Motor neuron (in vitro differentiated cells): ENCODE measurements at regions not wholly inside any gene's neighbourhood (a gene's known extent, or its start where the extent isn't known, plus 50 kb on each side); places are given as distances from the start of the nearest gene placed in this dataset.
A peak's percentile ranks its signal among the peaks of the same experiment; 100 is the strongest.

ENCODE experiments used
- ATAC-seq, 8 experiments: fragments of 200-7000 bp; cut with Tn5 transposase; replicated peaks in 6 of 8; 2 replicates each; pipeline ENCODE4 v1.8.0; 2021; ENCODE audit warnings: mild to moderate bottlenecking in 8 of 8, moderate library complexity in 8 of 8
- H3K27ac ChIP-seq, 2 donors: fragments of 250-450 bp; sonication (Bioruptor Pico); 2 replicates each; pipeline ENCODE4 v1.9.0; 2021; ENCODE audit warnings: antibody characterized with exemption in 2 of 2, mild to moderate bottlenecking in 2 of 2, moderate library complexity in 1 of 2
- H3K4me1 ChIP-seq, 2 donors: fragments of 250-450 bp; sonication (Bioruptor Pico); replicated peaks in 1 of 2; 2 replicates each; pipeline ENCODE4 v1.6.1; 2021; ENCODE audit warnings: antibody characterized with exemption in 2 of 2, mild to moderate bottlenecking in 2 of 2, moderate library complexity in 1 of 2
- H3K4me3 ChIP-seq, 5 donors: fragments of 250-450 bp; sonication (Bioruptor Pico); 2 replicates each; pipeline ENCODE4 v1.9.0; 2021; ENCODE audit warnings: antibody characterized with exemption in 5 of 5, mild to moderate bottlenecking in 5 of 5, moderate library complexity in 4 of 5
- WGBS, 10 experiments: fragments of 450-650 bp; shearing (Covaris generic); methylation state at CpG; one replicate each; pipeline ENCODE4 v1.0.0; 2022; 5-methylcytosine and 5-hydroxymethylcytosine counted together
- in situ Hi-C, 9 experiments: fragments of 400-800 bp; cut with MboI; loops; one replicate each; pipeline ENCODE4 v1.15.0; 2021; ENCODE audit warnings: low sequenced_read_pairs in 9 of 9, low pct_unique_long_range_greater_than_20kb in 2 of 9; ENCODE audit not compliant: unreplicated experiment in 9 of 9

DNA sequence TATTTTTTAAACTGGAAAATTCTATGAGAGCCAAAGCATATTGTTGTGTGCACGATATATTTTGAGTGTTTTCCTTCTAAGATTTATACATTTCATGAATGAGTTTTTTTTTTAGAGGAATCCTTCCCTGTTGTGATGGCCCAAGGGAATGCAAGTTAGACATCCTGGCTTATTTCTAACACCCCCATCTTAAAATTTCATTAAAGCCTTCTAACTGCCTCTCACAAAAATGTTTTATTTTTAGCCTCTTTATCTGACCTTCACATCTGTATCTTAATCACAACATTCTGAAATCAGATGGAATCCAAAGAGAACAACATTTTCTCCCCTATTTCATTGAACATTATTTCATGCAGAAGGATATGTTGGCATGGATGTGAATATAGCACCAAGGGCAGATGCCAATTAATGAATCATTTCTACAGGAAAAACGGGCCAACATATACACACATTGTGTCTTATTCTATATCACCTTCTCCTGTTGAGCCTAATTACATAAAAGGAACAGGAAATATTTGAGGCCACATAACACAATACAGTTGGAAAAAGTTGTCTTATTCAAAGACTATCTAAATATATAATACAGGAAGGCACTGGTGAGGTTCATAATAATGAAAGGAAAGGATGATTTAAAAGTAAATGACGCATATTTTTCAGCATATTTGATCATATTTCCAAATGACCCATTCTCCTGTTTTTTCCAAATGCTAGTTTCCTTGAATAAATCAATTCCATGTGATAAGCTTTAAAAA, 455.5 kb downstream of the TTLL7 start:
- no peak for ATAC-seq
- 43 to 100% (median 92%) methylated on average over 1 to 3 of the region's 3 CpGs for WGBS, 10 experiments
- Histone ChIP-seq H3K4me1 (no peaks in the 10 kb centered on the region), H3K4me3 (no peak overlapping the region), H3K27ac (no peak overlapping the region)
- in situ Hi-C loops: no loop called here

DNA sequence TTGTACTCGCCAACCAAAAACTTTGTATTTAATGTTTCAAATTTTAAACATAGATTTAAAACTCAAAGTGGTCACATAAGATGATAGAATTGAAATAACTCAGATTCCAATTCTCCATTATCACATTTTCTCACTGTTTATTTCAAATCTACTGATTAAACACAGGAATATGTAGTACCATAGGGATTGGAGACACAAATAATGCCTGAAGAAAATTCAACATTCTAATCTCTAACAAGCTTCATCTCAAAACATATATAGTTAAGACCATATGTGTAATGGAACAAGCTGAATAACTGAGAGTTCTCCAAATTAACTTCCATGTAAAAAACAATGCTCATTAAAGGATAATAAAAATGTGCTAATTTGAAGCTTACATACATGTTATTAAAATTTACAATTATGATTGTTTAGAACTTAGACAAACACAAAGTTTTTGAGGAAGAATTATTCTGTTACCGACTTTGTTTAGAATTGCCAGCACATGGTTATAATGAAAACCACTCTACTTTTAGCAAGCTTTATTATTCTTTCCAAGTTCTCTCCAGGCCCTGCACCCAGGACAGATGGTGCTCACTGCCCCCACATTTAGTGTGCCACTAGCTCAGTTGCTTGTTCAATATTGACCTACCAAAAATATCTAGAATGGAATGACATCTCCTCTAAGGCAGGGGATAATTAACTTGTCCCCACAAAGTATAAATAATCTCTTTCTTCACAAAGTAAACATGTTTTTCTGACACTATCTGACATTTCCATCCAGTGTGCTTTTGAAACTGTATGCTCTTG, 467.2 kb downstream of the TTLL7 start:
- ATAC-seq: no peak
- 35 to 100% (median 90%) methylated on average over 1 to 2 of the region's 2 CpGs for WGBS, 10 experiments
- in situ Hi-C loops: no loop called here

GRCh38 chr1:83530506-83530905, 468.4 kb downstream of the TTLL7 start:
- ATAC-seq: no peak
- in situ Hi-C loops: no loop called here
- 57 to 100% (median 93%) methylated on average over 1 to 8 of the region's 8 CpGs; no CpG with 5 or more reads in 2 of the 10 experiments for WGBS, 10 experiments
- H3K27ac ChIP-seq: no peak overlapping the region
- peaks cover 0 to 3% of the 10 kb centered on the region in 2 donors for H3K4me1 ChIP-seq
- no peak overlapping the region for H3K4me3 ChIP-seq

More for the DNA sequence above, 467.2 kb downstream of the TTLL7 start:
- H3K4me3 ChIP-seq: no peak overlapping the region
- no peaks in the 10 kb centered on the region for H3K4me1 ChIP-seq
- H3K27ac ChIP-seq: no peak overlapping the region

DNA sequence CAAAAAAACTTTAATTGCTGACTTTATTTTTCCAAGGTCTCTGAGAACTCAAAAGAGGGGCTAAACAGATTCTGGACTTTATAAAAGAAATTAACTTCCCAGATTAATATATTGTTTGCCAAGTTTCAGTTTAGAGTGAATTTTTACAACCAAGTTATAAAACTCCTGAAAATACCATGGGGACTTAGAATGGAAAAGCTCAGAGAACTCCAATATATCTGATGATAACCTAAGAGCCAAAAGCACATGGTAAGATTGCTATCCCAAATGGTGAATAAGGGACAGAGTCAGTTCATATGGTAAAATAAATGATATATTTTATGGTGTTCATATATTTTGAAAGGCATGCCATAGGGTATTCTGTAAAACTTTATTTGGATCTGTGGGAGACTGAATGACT, 470.9 kb downstream of the TTLL7 start:
- ATAC-seq: no peak
- Histone ChIP-seq H3K27ac (no peak overlapping the region), H3K4me1 (peaks cover 0 to 3% of the 10 kb centered on the region in 2 donors), H3K4me3 (no peak overlapping the region)
- in situ Hi-C loops: no loop called here

- Histone ChIP-seq H3K4me1 (no peaks in the 10 kb centered on the region), H3K27ac (no peak overlapping the region), H3K4me3 (no peak overlapping the region)
- in situ Hi-C loops: loop anchor here in 1 of 9 experiments (25.0 kb wide), 1 partner anchor 92 kb away; no protein-coding TSS in a partner anchor
- ATAC-seq: no peak
- WGBS, 10 experiments: 0 to 80% (median 38%) methylated on average over 1 of the region's 1 CpG
These were observed 478.1 kb downstream of the TTLL7 start for GRCh38 chr1:83520797-83521196.

DNA sequence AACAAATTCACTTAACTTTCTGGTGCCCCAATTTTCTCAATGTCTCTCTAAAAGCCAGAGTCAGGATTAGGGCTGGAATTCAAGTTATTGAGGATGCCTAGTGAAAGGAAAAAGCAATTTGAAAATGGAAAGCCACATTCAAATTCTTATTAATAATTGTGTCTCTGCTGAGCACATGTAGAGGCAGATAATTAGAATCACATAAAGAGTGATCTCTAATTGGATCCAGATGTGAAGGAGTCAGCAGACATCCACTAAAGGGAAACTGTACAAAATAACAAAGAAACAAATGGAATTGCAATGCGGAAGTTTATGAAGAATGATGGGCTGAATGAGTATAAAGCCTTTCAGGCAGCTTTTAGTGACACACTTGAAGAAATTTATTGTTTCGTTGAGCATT, 482.6 kb downstream of the TTLL7 start:
- in situ Hi-C loops: loop anchor here in 1 of 9 experiments (25.0 kb wide), 1 partner anchor 96 kb away; no protein-coding TSS in a partner anchor
- Histone ChIP-seq H3K4me3 (no peak overlapping the region), H3K27ac (no peak overlapping the region), H3K4me1 (peaks cover 0 to 7% of the 10 kb centered on the region in 2 donors)
- WGBS, 10 experiments: 0 to 100% (median 82%) methylated on average over 1 to 2 of the region's 2 CpGs
- peak in 2 of 8 experiments; percentile 33 to 46 for ATAC-seq

DNA sequence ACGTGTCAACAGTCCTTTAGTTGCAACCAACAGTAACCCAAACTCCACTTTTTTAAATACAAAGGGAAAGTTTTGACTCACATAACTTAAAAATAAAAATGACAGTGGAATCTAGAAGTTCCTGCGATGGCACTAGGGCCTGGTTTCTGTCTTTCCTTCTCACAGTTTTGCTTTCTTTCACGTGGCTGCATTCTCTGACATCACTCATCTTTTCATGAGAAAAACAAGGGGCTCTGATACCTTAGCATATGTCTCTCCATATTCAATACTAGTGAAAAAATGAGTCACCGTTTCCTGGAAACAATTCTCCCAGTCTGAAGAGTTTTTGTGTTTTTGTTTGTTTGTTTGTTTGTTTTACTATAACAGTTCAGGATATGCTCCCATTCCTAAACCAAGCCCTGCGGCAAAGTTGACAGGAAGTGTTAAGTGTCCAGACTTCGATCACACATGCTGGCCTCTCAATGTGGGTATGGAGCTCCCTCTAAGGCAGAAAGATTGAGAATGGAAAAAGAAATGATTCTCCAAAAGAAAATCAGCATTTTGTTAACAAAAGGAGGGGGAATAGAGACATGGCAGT, 483.3 kb downstream of the TTLL7 start:
- no peak overlapping the region for H3K4me3 ChIP-seq
- H3K4me1 ChIP-seq: peaks cover 0 to 7% of the 10 kb centered on the region in 2 donors
- in situ Hi-C loops: loop anchor here in 1 of 9 experiments (25.0 kb wide), 1 partner anchor 97 kb away; no protein-coding TSS in a partner anchor
- no peak overlapping the region for H3K27ac ChIP-seq
- 2 to 95% (median 83%) methylated on average over 2 to 6 of the region's 6 CpGs for WGBS, 10 experiments
- ATAC-seq: peak in 2 of 8 experiments; percentile 68 to 70

- Histone ChIP-seq H3K4me3 (no peak overlapping the region), H3K27ac (no peak overlapping the region), H3K4me1 (peaks cover 0 to 7% of the 10 kb centered on the region in 2 donors)
- 64 to 100% (median 83%) methylated on average over 1 to 2 of the region's 2 CpGs; no CpG with 5 or more reads in 2 of the 10 experiments for whole genome bisulfite sequencing, 10 experiments
- in situ Hi-C loops: loop anchor here in 1 of 9 experiments (25.0 kb wide), 1 partner anchor 100 kb away; no protein-coding TSS in a partner anchor
- no peak for ATAC-seq
These were observed 486.3 kb downstream of the TTLL7 start for GRCh38 chr1:83512373-83513193.

- no peak for ATAC-seq
- H3K4me1 ChIP-seq: peaks cover 0 to 7% of the 10 kb centered on the region in 2 donors
- no peak overlapping the region for H3K4me3 ChIP-seq
- no peak overlapping the region for H3K27ac ChIP-seq
- in situ Hi-C loops: loop anchor here in 1 of 9 experiments (25.0 kb wide), 1 partner anchor 101 kb away; no protein-coding TSS in a partner anchor
- WGBS, 10 experiments: 31 to 100% (median 72%) methylated on average over 1 to 2 of the region's 2 CpGs
These were observed 487.7 kb downstream of the TTLL7 start for GRCh38 chr1:83511146-83511726.

DNA sequence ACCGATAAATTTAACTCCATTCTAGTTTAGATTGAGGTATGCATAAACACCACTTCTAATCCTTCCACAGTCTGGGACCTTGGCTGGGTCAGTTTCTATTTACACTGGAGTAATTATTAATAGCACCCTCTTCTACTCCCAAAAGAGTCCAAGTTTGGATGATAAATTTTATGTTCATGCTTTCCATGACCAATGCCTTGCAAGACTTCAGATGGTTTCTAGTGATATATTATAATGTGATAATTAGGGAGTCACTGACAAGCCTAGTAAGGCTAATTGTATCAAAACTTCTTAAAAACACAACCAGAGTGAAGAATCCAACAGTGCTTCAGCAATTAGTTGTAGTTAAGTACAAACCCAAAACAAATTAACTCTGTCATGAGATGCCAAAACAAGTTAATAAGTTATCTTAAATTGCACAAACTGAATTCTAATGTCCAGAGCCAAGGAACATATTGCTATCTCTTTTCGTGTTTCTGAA, 489.6 kb downstream of the TTLL7 start:
- 0 to 100% (median 43%) methylated on average over 1 to 2 of the region's 2 CpGs for WGBS, 10 experiments
- in situ Hi-C loops: loop anchor here in 1 of 9 experiments (25.0 kb wide), 1 partner anchor 103 kb away; no protein-coding TSS in a partner anchor
- Histone ChIP-seq H3K27ac (no peak overlapping the region), H3K4me3 (no peak overlapping the region), H3K4me1 (peaks cover 0 to 7% of the 10 kb centered on the region in 2 donors)
- ATAC-seq: no peak

GRCh38 chr1:83508485-83509151, 490.3 kb downstream of the TTLL7 start:
- Histone ChIP-seq H3K4me3 (no peak overlapping the region), H3K4me1 (peaks cover 0 to 7% of the 10 kb centered on the region in 2 donors), H3K27ac (no peak overlapping the region)
- WGBS, 10 experiments: 0 to 100% (median 88%) methylated on average over 1 to 3 of the region's 3 CpGs; no CpG with 5 or more reads in 1 of the 10 experiments
- ATAC-seq: peak in 3 of 8 experiments; percentile 34 to 85 (median 56)
- in situ Hi-C loops: loop anchor here in 1 of 9 experiments (25.0 kb wide), 1 partner anchor 104 kb away; no protein-coding TSS in a partner anchor
